GM21447 (cell line): ENCODE measurements at regions not wholly inside any gene's neighbourhood (a gene's known extent, or its start where the extent isn't known, plus 50 kb on each side); places are given as distances from the start of the nearest gene placed in this dataset.

ENCODE experiments used
- ATAC-seq: cut with Tn5 transposase; IDR thresholded peaks from one replicate; pipeline ENCODE4 v1.9.1; 2021; ENCODE audit not compliant: unreplicated experiment

DNA sequence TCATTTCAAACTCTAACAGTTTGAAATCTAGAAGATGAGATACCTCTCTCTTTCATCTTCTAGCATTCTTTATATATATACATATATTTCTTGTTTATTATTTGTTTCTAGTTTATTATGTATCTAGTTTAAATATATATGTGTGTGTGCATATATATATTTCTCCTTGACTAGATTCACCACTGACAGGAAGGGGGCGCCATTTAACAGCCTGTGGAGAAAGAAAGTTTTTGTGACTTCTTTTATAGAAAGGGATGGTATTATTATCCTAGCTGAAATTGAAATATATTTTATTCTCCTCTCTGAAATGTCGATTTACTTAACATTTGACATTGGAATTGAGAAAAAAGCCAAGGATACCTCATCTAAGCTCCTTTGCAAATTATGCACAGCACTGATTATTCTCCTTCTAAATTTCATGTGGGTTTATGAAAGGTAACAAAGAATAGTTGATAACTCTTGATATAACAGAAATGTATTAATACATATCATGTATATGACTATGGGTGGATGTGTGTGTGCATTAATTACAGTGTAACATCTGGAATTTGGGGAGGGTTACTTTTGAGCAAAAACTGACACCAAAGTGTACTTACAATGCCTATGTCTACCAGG lies 160.7 kb upstream of the NT5C1B start:
- no peak for ATAC-seq

DNA sequence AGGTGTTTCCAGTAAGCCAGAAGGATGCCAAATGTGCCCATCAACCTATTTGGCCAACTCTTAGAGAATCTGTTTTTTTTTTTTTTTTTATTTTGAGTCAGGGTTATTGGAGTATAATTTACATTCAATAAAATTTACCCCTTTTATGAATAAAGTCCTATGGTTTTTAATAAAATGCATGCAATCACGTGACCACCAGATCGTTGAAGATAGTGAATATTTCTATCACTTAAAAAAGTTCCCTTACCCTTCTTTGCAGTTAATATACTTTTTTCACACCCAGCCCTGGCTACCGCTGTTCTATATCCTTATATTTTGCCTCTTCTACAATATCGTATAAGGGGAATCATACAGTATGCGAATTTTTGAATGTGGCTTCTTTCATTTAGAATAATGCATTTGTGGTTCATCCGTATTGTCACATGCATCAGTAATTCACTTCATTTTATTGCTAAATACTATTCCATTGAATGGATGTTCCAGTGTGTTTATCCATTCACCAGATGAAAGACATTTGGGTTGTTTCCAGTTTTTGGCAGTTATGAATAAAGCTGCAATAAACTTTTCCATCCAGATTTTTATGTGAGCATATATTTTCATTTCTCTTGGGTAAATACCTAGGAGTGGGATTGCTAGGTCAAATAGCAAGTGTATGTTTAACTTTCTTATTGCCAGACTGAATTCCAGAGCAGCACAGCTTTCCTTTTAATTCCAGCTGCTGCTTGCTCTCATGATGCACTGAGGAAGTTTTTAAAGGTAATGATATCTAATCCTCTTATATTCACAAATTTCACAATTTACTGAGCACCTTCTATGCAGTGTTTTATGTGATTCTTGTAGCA lies 156.3 kb upstream of the NT5C1B start:
- ATAC-seq, result no peak

DNA sequence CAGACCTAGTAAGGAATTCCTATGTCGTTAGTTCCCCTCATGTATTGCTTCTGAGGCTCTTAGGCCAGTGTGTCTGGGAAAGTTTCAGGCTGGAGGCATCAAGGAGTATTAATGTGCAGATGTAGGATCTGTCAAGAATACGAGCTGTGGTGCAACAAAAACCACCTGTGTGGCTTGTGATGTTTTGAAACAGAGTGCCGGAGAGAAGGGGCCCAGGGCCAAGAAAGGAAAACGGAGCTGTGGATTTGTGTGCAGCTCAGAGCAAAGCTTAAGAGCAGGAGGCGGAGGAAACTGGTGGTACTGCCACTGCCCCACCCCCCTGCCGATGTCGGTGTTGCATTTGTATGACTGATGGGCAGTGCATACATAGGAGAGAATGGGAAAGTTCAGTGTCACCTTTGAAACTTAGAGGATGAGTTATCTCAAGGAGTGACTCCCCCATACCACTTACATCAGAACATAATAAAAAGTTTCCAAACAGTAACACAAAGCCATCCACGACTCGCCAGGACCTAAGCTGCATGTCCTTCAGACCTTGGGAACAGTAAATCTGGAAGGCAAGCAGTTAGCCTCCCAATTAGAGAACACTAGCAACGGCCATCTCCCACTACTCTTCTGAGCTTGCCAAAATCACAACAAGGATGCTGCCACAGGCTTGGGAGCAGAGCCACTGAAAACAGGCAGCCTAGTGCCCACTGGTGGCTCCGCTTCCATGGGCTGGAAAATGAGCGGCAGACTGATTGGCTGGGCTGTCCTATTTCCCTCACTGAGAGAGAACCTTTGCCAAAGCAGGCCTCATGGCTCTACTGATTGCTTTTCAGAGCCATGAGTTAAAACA lies 152.7 kb upstream of the NT5C1B start:
- ATAC-seq, result no peak

DNA sequence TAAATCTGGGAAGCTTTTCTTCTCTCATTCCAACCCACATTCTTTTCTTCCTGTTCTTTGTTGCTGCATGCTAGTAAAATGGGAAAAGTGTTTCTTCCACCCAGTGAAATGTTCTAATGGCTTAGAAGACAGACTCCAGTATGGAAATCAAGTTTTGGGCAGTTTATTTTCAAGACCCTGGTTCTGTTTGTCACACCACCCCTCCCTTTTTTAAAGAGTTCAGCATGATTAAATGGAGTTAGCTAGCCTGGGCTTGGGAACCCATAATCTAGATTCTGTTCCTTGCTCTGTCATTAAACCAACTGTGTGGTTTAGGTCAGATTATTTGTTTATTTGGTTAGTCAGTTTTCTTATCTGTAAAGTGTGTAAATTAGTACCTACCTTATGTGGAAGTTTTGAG lies 151.8 kb upstream of the NT5C1B start:
- ATAC-seq, result no peak

DNA sequence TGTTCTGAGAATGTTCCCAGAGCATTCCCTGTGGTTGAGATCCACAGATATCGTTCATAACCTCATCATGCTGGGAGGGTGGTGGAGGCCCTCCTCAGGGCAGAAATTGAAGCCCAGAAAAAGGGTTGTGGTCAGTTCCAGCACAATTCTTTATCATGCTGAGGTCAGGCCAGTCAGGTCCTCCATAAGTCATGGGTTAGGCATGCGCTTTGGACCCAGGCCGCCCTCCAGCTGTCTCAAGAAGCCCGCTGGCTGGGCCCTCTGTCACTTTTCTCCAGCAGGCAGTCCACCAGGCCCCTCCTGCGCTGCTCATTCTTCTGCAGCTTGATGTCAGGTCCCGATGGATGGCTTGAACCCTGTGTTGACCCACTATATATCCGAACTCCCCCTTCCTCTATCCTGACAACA lies 151.1 kb upstream of the NT5C1B start:
- no peak for ATAC-seq

DNA sequence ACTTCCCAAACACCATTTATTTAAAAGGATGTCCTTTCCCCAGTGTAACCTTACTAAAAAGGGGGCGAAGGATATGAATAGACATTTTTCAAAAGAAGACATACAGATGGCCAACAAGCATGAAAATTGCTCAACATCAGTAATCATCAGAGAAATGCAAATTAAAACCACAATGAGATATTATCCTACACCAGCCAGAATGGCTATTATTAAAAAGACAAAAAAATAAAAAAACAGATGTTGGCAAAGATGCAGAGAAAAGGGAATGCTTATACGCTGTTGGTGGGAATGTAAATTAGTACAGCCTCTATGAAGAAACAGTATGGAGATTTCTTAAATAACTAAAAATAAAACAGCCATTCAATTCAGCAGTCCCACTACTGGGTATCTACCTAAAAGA lies 142.3 kb upstream of the NT5C1B start:
- ATAC-seq, result no peak

DNA sequence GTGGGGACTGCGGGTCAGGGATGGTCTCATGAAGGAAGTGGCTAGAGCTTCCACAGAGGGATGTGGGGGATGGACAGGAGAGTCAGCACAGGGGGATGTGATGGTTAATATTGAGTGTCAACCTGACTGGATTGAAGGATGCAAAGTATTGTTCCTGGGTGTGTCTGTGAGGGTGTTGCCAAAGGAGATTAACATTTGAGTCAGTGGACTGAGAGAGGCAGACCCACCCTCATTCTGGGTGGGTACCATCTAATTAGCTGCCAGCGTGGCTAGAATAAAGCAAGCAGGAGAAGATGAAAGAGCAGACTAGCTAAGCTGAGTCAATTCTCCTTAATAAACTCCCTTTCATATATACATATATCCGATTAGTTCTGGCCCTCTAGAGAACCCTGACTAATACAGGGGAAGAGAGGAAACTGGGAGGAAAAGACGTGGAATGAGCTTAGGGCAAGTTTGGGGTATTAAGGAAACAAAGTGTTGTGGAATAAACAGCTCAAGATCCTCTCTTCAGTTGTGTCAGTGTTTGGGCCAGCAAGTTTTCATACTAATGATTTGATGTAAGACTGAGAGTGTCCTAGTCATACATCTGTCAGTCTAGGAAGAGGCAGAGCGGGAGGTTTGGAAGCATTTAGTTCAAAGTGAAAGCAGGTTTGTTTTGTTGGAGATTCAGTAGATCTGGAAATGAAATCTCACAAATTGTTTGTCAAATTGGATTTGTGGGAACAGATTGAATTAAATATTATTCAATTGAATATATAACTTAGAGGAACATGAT lies 135.2 kb upstream of the NT5C1B start:
- ATAC-seq, result no peak

DNA sequence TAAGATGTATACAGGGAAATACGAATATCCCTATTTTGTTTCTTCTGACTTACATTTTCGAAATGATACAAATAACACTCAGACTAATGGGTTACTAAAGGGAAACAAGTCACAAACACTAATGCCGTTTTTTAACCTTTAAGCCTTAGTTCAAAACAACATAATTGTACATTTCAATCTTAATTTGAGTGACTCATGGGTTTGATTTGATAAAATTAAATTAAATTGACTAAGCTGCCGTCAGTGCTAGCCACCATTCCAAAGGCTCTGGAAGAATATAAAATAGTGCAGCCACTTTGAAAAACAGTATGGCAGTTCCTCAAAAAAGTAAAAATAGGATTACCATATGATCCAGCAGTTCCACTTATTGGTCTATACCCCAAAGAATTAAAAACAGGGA lies 133.8 kb upstream of the NT5C1B start:
- no peak for ATAC-seq

DNA sequence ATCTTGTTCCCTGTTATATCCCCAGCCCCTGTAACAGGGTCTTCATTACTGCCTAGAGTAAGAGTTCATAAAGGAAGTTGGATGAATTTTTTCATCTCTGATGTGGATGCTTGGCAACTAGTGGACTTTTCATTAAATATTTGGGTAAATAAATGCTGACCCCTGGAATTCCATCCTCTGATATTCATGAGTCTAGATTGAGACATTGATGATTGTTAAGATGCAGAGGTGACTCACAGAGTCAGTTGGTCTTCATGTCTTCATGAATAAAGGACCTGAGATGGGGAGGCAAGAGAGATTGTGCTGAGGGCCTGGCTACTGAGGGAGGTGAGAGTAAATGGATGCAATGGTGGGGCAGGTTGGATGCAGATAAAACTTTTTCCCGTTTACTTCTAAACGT lies 132.7 kb upstream of the NT5C1B start:
- no peak for ATAC-seq

DNA sequence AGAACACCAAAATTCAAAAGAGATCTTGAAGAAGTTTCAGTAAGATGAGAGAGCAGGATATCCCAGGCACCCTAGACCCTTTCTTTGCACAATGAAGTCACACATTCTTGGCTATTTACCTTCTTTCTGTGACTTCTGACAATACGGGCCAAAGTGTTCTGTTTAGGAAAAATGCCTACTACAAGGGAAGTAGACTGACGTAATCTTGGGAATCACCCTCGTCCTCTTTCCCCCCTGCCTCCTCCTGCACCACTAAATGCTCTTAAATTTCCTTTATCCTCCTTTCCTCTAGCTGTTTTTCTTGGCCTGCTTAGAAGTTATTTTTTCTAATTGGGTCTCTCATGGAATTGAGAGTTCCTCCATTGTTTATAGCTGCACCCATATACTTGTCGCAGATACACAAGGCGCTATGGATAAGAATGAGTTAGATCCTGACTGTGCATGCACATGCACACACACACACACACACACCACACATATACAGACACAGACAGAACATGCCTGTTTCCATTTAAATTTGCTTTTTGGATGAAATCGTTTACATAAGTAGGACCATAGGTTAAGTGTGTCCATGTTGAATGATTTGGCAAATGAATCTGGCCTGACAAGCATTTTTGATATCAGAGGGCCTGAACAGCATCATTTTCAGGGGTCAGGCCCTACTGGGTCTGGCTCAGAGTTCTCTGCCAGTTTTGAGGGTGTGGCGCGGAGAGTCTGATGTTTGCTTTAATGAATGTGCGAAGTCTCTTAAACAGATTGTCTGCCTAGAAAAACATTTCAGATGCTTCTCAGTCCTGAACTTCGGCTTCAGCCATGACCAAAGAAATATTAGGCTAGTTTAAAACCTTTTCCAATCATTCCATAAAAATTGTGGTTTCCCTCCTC lies 131.9 kb upstream of the NT5C1B start:
- ATAC-seq, result no peak

DNA sequence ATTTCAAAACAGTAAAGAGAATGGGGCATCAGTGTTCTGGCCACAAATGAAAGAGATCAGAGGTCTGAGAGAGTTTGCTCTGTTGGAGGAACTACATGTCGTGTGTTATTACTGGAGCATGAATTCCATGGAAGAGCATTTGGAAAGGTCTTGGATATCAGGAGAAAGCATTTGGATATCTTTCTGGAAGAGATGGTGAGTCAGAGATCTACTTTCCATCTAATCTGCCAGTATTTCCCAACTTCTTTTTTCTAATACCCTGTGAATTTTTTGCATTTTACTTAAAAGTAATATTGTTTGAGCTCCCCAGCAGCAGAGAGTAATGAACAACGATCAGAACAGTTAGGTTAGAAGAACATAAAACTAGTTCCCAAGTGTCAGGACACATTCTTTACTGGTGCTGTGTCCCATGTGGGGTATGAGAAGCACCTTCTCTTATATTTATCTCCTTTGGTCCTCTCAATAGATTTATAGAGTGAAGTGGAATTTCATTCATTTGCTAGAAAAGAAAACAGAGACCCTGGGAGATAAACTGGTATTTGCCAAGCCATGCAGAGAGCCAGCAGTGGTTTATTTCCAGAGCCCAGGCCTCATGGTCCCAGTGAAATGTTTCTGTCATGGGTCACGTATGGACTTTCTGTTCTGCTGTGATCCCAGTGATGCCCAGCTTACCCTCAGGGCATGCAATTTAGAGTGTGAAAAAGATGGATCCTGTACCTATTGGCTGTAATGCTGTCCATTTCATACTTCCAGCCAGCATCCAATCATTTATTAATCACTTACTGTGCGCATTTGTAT lies 130.8 kb upstream of the NT5C1B start:
- ATAC-seq, result no peak

DNA sequence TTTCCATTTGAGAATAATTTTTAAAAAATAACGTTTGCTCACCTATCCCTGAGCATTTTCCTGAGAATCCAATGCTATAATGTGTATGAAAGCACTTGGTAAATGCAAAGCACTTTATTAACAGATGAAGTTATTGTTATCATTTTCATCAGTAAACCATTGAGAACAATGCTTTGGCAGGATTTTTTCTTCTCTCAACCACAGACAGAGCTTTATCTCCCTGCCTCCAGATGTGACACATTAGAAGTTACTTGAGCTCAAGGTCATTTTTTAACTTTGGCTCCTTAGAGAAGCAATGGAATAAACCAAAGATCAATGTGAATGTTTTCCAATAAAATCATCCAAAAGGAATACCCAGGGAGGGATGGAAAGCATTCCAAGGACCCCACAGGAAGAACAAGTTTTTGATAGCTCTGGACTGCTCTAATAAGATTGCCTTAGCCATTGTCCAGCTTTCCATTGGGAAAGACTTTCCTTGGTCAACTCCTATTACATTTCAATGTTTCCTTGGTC lies 118.9 kb upstream of the NT5C1B start:
- ATAC-seq, result no peak

DNA sequence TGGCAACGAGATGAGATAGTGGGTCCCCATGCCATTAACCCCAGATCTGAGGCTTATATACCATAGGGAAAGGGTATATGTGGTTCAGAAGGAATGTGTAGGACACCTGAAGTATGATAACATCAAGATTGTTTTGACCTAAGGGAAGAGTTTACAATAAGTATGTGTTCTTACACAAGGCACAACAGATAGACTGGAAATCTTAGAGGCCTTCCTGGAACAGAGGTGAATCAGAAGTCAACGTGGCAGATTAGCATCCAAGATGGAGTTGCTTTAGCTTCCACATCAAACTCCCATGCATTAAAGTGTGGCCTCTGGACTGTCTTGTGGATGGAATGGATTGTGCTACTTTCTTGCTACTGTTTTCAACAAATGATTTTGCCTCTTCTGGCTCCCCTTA lies 116.6 kb upstream of the NT5C1B start:
- ATAC-seq, result no peak

DNA sequence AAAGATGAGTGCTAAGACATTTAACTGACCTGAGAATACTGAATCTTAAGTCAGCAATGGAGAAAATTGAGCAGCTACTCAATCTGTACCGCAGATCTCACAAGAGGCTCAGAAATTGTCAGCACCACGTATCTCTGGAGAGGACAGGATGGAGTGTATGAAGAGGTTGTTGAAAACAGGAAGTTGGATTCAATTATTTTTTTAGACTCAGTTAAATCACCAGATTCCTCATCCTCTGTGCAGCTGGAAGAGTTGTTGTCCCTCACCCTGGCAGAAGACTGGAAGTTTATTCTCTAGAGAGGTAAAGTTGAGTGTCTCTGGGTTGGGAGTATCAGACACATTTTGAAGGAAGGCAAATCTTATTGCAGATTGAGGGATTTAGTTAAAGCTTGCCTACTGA lies 114.9 kb upstream of the NT5C1B start:
- ATAC-seq, result no peak

DNA sequence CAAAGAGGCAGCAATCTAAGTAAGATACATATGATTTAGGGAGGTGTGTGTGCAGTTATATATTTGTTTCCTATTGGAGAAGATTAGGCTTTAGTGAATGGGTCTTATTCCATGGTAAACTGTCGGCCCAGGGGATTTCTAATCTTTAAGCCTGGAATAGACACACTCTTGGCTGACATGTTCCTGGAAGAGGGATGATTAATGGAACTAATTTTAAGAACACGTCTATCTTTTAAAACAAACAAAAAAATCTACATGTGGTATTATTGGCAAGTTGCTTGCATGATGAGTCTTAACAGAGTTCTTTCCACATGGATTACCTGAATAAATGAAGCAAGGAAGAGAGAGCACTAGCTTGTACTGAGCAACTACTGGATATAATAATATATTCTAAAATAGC lies 114.2 kb upstream of the NT5C1B start:
- no peak for ATAC-seq

DNA sequence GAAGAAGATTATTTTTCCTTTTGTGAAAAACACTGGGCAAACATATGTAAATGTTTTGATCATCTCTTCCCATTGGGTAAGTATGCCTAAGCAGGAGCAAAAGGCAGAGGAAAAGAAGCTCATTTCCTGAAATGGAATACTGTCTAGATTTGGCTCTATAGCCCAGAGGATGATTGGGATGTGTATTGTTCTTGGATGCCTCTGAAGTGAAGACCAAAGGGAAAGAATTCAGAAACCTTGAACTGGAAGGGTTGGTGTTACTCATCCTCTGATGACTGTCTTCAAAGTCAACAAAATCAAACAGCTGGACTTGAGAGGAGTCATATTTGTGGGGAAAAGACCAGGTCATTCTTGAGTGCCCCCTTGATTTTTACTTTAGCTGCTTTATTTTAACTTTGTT lies 112.6 kb upstream of the NT5C1B start:
- no peak for ATAC-seq

DNA sequence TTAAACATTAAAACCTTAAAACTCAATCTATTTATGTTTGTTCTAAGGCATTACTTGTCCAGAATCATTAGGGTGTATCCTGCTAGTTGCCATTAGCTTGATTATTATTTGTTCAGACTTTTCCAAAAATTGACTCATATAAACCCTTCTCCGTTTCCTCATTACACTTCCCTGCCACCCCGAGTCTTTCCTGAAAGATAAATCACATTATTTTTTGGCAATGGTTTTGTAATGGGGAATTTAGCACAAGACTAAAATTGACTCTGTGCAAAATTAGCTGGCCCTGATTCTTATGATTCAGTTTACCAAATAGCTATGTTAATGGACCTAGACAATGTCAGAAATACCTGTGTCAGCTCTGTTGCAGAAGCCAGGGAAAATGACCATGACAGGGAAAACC lies 112.2 kb upstream of the NT5C1B start:
- ATAC-seq, result no peak

DNA sequence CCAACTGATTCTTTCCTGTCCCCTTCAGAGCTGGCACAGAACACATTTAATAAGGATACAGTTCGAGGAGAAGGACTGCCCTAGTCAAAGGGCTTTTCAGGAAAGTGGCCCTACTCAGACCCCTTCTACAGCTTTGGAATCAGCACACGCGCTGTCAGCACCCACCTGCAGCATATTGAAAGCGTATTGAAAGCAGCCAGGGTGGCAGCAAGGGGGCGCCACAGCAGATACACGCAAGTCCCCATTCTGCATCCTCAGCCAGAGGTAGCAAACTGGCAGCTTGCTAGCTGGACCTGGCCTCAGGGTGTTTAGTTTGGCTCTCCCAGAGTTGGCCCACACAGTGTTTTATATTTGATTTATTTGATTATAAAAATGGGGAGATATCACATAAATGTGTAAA lies 101.0 kb upstream of the NT5C1B start:
- ATAC-seq, result no peak
